B cell (primary cell): ENCODE measurements at regions not wholly inside any gene's neighbourhood (a gene's known extent, or its start where the extent isn't known, plus 50 kb on each side); places are given as distances from the start of the nearest gene placed in this dataset.
"Not testable (repeated sequence)": the region's sequence is repeated elsewhere in the genome, so short reads cannot be mapped to it uniquely, and the experiment has no call there.

Source experiments
- CTCF ChIP-seq: fragments of 200-600 bp; IDR thresholded peaks from one replicate; pipeline ENCODE4 v1.8.0; 2022; ENCODE audit warnings: antibody characterized with exemption, mild to moderate bottlenecking
- EZH2 ChIP-seq: IDR thresholded peaks from 2 replicates; pipeline ENCODE4 v1.6.1; 2012; ENCODE audit warnings: borderline replicate concordance, low read depth, mild to moderate bottlenecking, moderate library complexity, low read length; ENCODE audit not compliant: insufficient read depth, poor library complexity, severe bottlenecking

- not testable (repeated sequence) for TF ChIP-seq CTCF, EZH2
Measured at GRCh38 chr21:6157515-6157914, 4363.9 kb upstream of the TPTE start.
